Stimulated activated CD8-positive, alpha-beta memory T cell treated with anti-CD3 and anti-CD28 coated beads, Interleukin-15, amount 100 ng/mL, for 48 hours (primary cell): ENCODE measurements at regions not wholly inside any gene's neighbourhood (a gene's known extent, or its start where the extent isn't known, plus 50 kb on each side); places are given as distances from the start of the nearest gene placed in this dataset.
"Not testable (repeated sequence)": the region's sequence is repeated elsewhere in the genome, so short reads cannot be mapped to it uniquely, and the experiment has no call there.

Experiments
- DNase-seq, 2 donors: peaks; one replicate each; pipeline ENCODE4 v3.0.0-alpha.2; 2020; ENCODE audit warnings: low read depth in 2 of 2

DNA sequence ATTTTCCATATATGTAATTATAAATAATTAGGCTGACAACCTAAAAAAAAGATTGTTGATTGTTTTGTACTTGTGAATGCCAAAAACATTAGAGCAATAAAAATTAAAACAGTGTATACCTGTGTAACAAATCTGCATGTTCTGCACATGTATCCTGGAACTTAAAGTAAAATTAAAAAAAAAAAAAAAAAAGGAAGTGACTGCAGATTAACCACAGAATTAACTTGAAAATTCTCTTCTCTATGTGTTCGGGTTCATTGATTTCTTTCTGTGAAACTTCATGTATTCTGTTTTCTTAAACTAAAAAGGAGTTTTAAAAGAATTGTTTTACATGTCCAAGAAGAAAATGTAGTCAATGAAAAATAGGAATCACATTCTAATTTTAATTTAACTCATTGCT is 95.7 kb downstream of the FASLG start:
- no peak for DNase-seq

DNA sequence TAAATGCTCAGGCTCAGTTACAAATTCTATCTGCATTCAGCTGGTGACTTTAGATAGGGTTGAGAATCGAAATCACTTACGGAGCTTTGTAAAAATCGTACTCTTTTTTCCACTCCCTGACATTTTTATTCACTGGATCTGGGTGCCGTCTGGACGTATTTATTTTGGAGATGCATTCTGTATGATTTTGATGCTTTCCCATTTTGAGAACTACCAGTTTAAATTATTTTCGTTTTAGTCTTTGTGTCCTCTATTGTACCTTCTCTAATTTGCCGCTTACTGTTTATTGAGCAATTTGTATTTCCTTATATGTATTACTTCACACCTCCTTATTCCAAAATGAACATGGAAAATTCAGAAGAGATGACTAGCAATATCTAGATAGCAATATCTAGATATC is 96.2 kb downstream of the FASLG start:
- no peak for DNase-seq

DNA sequence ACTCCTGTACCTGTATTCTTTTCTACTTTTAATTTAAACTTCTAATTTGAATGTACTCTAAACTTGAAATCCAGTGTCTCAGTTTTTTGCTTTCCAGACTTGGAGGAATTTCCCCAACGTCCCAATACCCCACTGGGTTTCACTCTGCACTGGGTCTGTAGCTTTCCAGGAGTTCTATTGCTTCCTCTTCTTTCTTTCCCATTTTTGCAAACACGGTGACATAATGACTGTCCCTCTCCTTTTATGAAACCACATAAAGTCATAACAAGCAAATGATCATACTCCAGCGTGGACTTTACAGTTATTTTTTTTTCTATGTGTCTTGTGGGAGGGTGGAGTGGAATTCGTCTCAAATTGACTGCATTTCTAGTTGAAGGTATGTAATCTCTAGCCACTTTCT is 97.1 kb downstream of the FASLG start:
- DNase-seq = no peak

DNA sequence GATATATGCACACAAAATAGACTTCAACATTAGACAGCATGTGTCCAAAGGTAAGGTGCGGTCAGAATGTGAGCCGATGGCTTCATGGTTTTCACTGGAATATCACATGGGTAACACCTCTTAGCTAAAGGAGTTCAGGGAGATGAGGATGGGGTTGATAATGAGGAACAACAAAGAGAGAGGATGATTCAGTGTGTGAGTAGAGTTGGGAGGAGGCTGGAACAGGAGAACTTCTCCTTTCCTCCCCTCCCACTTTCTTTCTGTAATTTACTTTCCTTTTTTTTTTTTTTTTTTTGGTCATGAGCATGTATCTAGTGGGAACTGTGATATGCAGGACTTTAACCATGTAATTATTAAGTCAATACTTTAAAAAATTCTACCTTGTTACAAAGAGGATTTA is 99.4 kb downstream of the FASLG start:
- no peak for DNase-seq

DNA sequence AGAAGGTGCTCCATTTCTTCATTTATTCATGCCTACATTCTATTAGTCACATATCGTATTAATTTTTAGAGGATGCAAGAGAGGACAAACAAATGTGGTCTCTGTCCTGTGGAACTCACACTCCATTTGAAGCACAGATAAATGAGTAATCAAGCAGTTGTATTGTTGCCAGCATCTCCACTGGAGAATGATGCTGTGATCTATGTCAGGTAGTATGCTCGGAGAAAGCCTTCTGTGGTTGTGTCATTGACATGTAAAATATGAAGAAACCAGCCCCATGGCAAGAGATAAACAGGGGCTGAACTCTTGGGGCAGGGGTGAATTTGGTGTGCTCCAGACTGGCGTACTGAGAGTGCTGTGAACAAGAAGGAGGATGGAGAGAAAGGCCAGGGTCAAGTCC is 101.2 kb downstream of the FASLG start:
- DNase-seq = no peak

DNA sequence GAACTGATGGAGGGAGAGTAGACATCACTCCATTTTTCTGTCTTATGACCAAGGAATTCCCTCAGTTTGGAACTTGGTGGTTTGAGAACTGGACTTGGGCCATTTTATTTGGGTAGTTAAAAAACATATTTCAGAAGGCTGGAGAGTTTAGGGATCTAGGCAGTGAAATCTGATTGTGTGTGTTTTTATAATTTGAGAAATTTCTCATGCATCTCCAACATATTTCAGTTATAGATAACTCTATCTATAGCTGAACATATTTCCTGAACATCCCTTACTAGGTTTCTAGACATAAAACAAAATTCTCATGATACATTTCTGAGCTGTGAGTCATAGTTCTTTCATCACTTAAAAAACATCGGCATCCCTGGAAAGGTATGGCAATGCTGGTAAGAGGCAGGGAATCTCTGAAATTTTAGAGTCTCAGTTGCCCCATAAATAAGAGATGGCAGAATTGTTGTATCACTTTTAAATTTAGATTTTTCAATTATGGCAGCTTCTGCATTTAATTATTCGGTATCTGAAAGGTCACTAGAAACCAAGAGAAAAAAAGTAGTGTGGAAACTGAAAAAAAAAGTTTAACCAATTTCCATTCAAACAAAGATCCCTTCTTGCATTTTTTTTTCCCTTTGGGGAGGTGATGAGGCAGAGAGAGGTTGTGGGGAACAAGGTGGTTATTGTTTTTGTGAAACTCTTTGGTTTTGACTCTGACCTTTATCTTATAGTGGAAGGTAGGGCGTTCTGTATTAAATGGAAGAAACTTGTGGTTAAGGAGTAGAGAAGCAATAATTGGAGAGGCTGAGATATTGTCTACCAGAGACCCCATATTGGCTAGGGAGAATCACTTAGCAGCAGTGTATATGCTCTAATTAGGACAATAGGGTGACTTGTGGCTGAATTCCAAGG is 102.9 kb downstream of the FASLG start:
- DNase-seq = no peak

DNA sequence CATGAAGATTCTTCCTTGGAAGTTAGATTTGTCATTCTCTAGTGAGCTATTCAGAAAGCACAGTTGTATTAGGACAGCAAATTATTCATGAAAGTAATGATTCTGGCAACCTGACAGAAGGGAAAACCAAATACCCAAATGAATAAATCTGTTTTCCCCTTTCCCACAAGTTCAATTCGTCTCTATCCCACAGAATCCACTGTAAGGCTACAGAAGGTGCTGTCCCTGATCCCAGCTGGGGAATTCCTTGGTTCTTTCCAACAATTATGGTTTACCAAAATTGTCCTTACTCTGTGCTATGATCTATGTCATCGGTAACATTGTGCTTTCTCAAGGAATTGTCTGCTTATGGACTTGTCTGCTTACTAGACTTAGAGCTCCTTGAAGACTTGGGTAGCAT is 104.2 kb downstream of the FASLG start:
- no peak for DNase-seq

DNA sequence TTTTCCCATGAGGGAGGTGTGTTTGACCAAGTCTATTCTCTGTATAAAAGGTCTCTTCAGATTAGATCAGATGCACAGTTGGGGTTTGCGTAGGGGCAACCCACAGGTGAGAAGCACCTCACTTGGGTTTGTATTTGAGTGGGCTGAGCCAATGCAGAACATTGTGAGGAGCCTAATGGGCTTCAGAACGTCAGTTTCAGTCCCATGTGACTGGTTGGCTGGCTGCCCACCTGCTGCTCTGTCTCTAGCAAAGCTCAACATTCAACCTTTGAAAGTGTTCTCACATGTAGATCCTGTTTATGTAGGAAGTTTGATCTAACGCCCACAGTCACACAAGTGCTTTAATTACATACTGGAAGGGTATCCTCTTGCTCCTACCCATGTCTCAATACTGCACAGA is 105.5 kb downstream of the FASLG start:
- DNase-seq = peak in 1 of 2 donors; percentile 17

DNA sequence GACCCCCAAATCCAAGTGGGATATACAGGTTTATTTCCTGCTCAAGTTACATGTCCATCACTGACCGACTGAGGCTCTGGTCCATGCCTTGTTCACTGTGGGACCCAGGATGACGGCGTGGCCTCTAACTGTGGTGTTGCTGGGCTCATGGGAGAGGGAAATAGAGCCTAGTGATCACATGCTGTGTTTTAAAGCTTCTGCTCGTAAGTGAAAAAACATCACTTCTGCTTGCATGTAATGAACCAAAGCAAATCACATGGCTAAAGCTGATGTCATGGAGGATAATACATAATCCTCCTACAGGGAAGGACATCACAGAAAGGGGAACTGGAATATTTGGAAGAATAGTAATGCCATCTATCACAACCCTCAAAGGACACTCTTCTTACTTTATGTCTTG is 107.6 kb downstream of the FASLG start:
- DNase-seq = no peak

DNA sequence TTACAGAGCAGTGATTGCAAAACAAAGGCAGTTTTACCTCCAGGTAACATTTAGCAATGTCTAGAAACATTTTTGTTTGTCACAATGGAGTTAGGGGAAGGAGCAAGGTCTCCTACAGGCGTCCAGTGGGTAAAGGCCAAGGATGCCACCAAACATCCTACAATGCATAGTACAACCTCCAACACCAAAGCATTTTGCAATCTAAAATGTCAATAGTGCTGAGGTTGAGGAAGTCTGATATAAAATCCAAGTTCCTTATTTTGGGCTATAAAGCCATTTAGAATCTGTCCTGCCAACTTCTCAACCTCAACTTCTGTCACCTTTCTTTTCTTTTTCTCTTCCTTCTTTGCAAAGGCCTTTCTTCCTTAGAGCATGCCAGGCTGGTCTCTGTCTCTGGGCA is 111.2 kb downstream of the FASLG start:
- no peak for DNase-seq

DNA sequence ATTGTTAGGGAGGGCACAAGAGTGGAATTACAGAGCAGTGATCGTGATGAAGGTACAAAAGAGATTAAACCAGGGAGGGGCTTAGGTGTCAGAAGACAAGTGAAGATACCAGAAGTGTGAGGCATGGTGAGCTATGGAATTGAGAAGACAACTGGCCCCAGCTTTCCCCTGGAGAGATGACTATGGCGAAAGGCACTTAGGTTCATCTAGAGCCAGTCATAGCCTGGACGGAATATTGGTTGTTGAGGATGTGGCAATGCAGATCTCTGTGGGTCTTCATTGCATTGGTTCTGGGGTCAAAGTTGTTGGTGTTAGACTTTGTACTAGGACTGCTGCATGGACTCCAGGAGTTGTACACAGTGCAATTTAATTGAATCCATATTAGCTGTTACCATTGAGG is 115.7 kb downstream of the FASLG start:
- no peak for DNase-seq

DNA sequence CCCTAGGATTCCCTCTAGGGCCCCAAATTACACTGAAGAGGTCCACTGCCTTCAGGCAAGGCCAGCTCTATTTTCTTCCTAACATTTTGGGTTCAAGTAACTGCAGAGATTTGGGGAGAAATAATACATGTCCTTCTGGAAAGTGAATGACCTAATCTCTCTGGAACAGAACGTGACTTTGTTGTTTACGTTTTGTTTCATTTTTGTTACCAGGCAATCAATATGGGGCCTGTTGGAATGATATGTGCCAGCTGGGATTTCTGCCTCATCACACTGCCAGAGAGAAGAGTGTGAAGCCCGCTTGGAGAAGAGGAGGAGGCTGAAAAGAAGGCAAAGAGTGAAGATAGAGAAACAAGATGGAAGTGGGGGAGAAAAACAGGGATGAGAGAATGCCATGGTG is 116.7 kb downstream of the FASLG start:
- no peak for DNase-seq

DNA sequence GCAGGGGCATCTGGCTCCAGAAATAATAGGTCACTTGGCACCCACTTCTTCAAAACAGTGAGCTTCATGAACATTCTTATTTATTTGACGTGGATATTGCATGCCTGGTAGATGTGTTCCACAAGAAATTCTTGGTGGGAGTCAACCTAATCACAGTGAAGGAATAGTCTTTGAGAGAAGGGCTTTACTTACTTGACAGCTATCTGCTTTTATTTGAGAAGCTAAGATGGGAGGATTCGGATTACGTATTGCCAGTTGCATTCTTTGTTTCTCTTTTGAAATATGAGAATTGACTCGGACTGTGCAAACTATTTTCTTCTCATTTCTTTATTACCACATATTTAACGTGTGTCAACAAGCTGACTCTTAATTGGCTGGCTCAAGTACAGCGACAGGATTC is 117.2 kb downstream of the FASLG start:
- DNase-seq = no peak

DNA sequence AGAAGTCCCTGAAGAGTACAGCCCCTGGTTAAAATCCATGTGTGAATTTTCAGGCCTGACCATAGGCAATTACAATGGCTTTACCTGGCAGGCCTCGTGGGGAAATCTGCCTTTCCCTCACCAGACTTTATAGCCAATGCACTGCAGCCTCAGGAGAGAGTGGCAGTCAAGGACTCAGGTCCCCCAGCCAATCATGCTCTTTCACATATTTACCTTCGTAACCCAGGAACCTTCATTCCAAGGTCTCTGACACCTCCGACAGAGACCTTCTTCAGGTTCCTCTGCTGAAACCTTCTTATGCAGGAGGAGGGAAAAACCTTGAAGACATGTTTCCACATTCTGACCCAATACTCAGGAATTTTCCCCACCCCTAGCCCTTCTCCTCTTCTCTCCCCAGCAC is 118.9 kb downstream of the FASLG start:
- DNase-seq = no peak

DNA sequence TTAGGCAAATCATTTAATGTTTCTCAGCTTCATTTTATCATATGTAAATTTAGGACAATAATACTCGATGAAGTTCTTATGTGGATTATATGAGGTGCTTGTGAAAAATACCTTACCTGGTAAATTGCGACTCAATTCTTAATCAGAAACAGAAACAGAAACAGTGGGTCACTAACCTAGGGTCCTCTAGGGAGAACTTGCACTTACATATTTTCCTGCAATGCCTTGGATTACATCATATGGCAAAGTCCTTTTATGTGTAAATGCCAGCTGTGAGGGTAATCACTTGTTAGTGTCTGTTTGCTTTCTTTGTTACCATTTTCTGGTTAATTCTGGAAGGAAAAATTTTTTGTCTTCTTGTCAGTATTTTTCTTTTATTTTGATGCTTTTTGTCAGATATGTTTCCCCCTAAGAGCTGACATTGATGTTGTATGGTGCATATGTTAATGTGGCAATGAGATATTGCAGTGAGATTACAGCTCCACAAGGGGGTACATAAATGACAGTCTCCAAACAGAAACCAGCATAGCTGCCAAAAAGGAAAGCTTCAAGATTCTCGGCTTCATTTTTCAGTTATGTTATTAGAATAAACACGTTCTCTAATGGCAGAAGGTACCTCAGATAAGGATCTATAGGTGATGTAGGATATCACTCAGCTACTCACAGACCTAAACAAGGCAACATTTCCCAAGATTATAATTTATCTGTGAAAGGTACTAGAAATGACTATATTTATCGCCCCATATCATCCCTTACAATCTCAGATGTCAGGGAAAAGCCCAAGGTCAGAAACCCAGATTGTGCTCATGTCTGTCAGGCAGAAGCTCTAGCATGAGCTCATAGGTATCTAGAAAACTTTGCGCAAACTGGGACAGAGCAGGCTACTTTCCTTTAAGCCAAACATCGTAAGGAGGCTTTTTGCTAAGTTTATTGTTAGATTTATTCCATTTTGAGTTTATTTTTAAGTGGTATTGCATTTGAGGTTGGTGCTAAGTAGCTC is 119.9 kb downstream of the FASLG start:
- no peak for DNase-seq

DNA sequence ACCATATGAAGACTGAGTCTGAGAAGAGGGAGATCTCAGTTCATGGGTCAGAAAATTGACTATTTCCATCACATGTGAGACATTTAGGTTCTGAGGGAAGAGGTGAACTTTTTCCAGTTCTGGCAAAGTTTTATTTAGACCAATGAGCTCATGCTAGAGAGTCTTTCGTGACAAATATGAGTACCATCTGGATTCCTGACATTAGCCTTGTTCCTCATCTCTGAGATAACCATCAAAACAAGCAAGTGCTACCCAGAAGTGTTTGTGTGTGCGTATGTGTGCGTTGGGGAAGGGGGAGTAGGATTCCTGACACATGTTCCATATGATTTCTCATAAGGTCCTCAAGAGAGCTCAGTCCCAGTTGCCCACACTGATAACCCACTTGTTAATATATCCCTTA is 120.6 kb downstream of the FASLG start:
- DNase-seq = no peak

DNA sequence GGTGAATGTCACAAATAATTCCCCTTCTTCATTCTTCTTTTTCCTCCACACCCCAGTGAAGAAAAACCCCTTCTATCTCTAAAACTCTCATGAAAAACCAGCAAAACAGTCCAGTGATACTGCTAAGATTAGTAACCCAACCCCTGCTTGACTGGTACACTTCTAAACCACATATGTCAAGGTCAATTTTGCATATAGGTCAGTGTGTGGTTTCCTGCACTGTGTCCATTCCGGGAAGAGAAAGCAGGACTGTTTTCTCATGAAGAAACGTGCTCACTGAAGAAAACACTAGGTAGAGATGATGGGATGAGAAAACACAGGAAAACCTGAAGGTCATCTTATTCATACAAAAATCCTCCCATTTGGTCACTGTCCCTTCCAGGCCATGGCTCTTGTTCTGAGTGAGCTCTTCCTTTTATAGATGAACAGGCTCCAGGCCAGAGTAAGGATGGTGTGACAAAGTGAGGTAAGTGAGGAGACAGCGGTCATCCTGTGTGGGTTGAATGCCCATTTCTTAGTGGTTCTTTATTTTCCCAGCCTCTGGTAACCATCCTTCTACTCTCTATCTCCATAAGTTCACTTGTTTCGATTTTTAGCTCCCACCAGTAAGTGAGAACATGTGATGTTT is 122.7 kb downstream of the FASLG start:
- DNase-seq = no peak

DNA sequence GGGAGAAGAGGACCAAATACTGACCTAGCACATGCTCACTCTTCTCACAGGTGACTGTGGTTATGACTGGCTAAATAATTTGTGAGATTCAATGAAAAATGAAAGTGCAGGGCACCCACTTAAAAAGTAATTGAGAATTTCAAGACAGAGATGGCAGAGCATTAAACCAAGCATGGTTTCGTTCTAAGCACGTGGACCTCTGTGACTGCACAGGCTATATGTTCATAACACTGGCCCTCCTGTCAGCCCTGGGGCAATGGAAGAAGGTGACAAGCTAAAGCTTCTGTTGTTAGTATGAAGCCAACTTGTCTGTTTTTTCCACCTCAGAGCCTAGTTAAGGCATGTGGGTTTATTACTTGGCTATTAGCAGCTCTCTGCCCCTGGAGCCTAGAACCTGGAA is 130.9 kb downstream of the FASLG start:
- DNase-seq = no peak

DNA sequence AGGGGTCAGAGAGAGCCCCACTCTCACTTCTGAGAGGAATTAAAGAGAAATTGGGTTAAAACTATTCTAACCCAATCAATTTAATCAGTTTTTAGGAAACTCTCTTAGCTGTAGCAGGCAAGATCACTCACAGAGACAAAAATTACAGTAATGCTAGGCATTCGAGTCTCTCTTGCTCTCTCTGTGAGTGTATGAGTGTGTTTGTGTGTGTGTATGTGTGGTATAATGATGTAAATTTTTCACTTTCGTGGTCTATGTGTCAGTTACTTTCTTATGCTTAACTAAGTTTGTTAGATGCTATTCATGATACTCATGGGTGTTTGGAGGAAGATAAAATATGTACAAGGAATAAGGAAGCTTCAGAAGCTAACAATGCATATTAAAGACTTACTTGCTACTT is 131.3 kb downstream of the FASLG start:
- DNase-seq = no peak

DNA sequence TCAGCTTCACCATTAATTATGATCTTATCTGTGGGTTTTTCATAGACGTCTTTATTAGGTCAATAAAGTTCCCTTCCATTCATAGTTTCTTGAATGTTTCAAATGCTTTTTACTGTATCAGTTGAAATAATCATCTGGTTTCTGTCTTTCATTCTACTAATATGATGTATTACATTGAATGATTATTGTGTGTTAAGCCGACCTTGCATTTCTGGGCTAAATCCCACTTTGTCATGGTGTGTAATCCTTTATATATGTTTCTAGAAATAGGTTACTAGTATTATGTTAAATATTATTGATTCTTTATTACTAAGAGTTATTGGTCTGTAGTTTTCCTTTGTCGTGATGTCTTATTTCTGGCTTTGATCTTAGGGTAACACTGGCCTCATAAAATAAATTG is 134.9 kb downstream of the FASLG start:
- DNase-seq = no peak

DNA sequence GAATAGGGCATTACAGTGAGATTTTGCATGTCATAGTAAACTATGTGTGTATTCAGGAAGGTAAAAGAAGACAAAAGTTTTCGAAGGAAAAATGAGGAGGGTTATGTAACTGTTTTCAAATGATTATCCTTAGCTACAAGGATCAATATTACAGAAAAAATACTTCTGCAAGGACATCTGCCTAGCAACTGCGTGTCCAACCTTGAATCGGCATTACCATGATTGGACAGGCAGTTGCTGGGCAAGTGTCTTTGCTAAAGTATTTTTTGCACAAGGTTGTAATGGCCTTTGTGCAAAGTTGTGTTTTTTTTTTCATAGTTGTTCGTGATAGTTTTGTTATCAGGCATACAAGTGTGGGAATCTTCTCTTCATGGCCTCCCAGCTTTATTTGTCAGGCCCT is 136.8 kb downstream of the FASLG start:
- DNase-seq = no peak

DNA sequence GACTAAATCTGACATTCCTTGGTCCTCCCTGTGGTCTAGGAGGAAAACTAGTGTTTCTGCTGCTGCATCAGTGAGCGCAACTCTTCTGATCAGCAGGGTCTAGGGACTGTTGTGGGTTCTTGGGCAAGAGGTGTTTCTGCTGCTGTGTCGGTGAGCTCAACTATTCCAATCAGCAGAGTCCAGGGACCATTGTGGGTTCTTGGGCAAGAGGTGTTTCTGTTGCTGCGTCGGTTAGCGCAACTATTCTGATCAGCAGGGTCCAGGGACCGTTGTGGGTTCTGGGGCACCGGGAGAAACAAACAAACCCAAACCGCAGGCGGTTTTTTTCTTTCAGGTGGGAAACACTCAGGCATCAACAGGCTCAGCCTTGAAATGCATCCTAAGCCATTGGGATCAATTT is 140.9 kb downstream of the FASLG start:
- DNase-seq = not testable (repeated sequence)
